A549 (cell line): ENCODE measurements at regions not wholly inside any gene's neighbourhood (a gene's known extent, or its start where the extent isn't known, plus 50 kb on each side); places are given as distances from the start of the nearest gene placed in this dataset.

Source experiments
- ATAC-seq, 2 experiments: fragments of 200-7000 bp in 1 of 2; fragments of >200 bp in 1 of 2; cut with Nextera tagmentation in 1 of 2; cut with Tn5 transposase in 1 of 2; 3 replicates each; pipeline versions ENCODE4 v1.8.0 to v1.9.1; 2018 to 2020; ENCODE audit warnings: mild to moderate bottlenecking in 1 of 2, moderate library complexity in 1 of 2
- CTCF ChIA-PET: fragments of 300-600 bp; sonication (Branson Sonifier 250); formaldehyde crosslinking; extraction: SDS; loops from one replicate; lab custom pipeline; 2021; ENCODE audit warnings: antibody characterized with exemption, inconsistent platforms; lab: Yijun Ruan, JAX
- POLR2A ChIA-PET: fragments of 350-600 bp; formaldehyde crosslinking; extraction: SDS; loops from one replicate; lab custom pipeline; 2021; ENCODE audit warnings: antibody characterized with exemption, inconsistent platforms; lab: Yijun Ruan, JAX
- DNase-seq, 2 experiments: peaks; one replicate each; pipeline versions ENCODE4 v3.0.0 to v3.0.0-alpha.2; 2011 to 2016; ENCODE audit warnings: low read depth in 1 of 2, low spot score in 1 of 2
- FAIRE-seq: peaks from 2 replicates; lab custom pipeline; 2011; peaks lifted over from hg19 to GRCh38; lab: Jason Lieb, UNC
- H3K27ac ChIP-seq, 2 experiments: fragments of >200 bp; sonication (Bioruptor Twin); formaldehyde crosslinking; 3 replicates each; pipeline ENCODE4 v1.5.1; 2016 to 2017
- H3K4me1 ChIP-seq: fragments of >200 bp; sonication (Bioruptor Twin); formaldehyde crosslinking; 3 replicates; pipeline ENCODE4 v1.6.1; 2016
- H3K4me2 ChIP-seq: fragments of >200 bp; sonication (Bioruptor Twin); formaldehyde crosslinking; 3 replicates; pipeline ENCODE4 v1.6.1; 2016
- H3K4me3 ChIP-seq: fragments of >200 bp; sonication (Bioruptor Twin); formaldehyde crosslinking; 3 replicates; pipeline ENCODE4 v1.5.1; 2016
- H3K9me3 ChIP-seq: fragments of >200 bp; sonication (Bioruptor Twin); formaldehyde crosslinking; 3 replicates; pipeline ENCODE4 v1.6.1; 2016
- BCL3 ChIP-seq: fragments of >200 bp; sonication (Bioruptor Twin); formaldehyde crosslinking; IDR thresholded peaks from 3 replicates; pipeline ENCODE4 v1.6.1; 2016
- BHLHE40 ChIP-seq: IDR thresholded peaks from 2 replicates; pipeline ENCODE4 v1.6.1; 2012; ENCODE audit warnings: low read depth, low read length, inconsistent platforms
- CBX2 ChIP-seq: fragments of 200-600 bp; sonication (generic); IDR thresholded peaks from 2 replicates; pipeline ENCODE4 v1.6.1; 2016; ENCODE audit warnings: low read depth, mild to moderate bottlenecking, borderline replicate concordance
- CHD4 ChIP-seq: fragments of 200-600 bp; sonication (generic); IDR thresholded peaks from 2 replicates; pipeline ENCODE4 v1.6.1; 2016; ENCODE audit warnings: antibody characterized with exemption, mild to moderate bottlenecking, borderline replicate concordance
- EHMT2 ChIP-seq: fragments of 200-600 bp; sonication (generic); IDR thresholded peaks from 2 replicates; pipeline ENCODE4 v1.6.1; 2016; ENCODE audit warnings: antibody characterized with exemption, low read depth, mild to moderate bottlenecking, moderate library complexity
- FOXS1 ChIP-seq: fragments of 250-450 bp; sonication (Bioruptor Pico); IDR thresholded peaks from 2 replicates; pipeline ENCODE4 v1.5.0; 2020; ENCODE audit warnings: mild to moderate bottlenecking, moderate library complexity
- HMGXB4 ChIP-seq: fragments of 250-450 bp; sonication (Bioruptor Pico); IDR thresholded peaks from 2 replicates; pipeline ENCODE4 v1.5.0; 2021; ENCODE audit warnings: mild to moderate bottlenecking, moderate library complexity, borderline replicate concordance
- HOXA7 ChIP-seq: fragments of 250-450 bp; sonication (Bioruptor Pico); IDR thresholded peaks from 2 replicates; pipeline ENCODE4 v1.5.0; 2020; ENCODE audit warnings: mild to moderate bottlenecking, moderate library complexity
- HOXB13 ChIP-seq: fragments of 250-450 bp; sonication (Bioruptor Pico); IDR thresholded peaks from 2 replicates; pipeline ENCODE4 v1.5.0; 2020; ENCODE audit warnings: low read depth, mild to moderate bottlenecking, moderate library complexity
- HOXB5 ChIP-seq: fragments of 250-450 bp; sonication (Bioruptor Pico); IDR thresholded peaks from 2 replicates; pipeline ENCODE4 v1.5.0; 2020; ENCODE audit warnings: mild to moderate bottlenecking, moderate library complexity
- JUNB ChIP-seq: fragments of >200 bp; sonication (Bioruptor Twin); formaldehyde crosslinking; IDR thresholded peaks from 2 replicates; pipeline ENCODE4 v1.6.1; 2016
- KDM5A ChIP-seq: fragments of 200-600 bp; sonication (generic); IDR thresholded peaks from 2 replicates; pipeline ENCODE4 v1.6.1; 2016; ENCODE audit warnings: antibody characterized with exemption, mild to moderate bottlenecking
- MAFK ChIP-seq: fragments of 450-650 bp; IDR thresholded peaks from 2 replicates; pipeline ENCODE4 v1.6.1; 2014; ENCODE audit not compliant: partially characterized antibody
- MYC ChIP-seq: IDR thresholded peaks from 2 replicates; pipeline ENCODE4 v1.6.1; 2012; ENCODE audit warnings: mild to moderate bottlenecking, inconsistent platforms, low read length, improper control_type of control experiment, borderline replicate concordance
- NPAS2 ChIP-seq: fragments of 250-450 bp; sonication (Bioruptor Pico); IDR thresholded peaks from 2 replicates; pipeline ENCODE4 v1.8.0; 2022; ENCODE audit warnings: mild to moderate bottlenecking, moderate library complexity, borderline replicate concordance
- NR3C1 ChIP-seq: fragments of >200 bp; sonication (Bioruptor Twin); formaldehyde crosslinking; IDR thresholded peaks from 3 replicates; pipeline ENCODE4 v1.6.1; 2017
- POLR2AphosphoS2 ChIP-seq: conservative IDR thresholded peaks from 2 replicates; pipeline ENCODE4 v1.6.1; 2012; ENCODE audit warnings: low read length, improper control_type of control experiment, inconsistent platforms
- RAD21 ChIP-seq, 2 experiments: fragments of >200 bp in 1 of 2; sonication (Bioruptor Twin) in 1 of 2; formaldehyde crosslinking in 1 of 2; IDR thresholded peaks in 1 of 2; conservative IDR thresholded peaks in 1 of 2; 2 replicates in 1 of 2; 3 replicates in 1 of 2; pipeline ENCODE4 v1.6.1; 2012 to 2018; ENCODE audit warnings: inconsistent platforms in 1 of 2
- RARB ChIP-seq: fragments of 250-450 bp; sonication (Bioruptor Pico); IDR thresholded peaks from 2 replicates; pipeline ENCODE4 v1.8.0; 2021; ENCODE audit warnings: mild to moderate bottlenecking, moderate library complexity
- RCOR1 ChIP-seq: fragments of 150-350 bp; IDR thresholded peaks from 2 replicates; pipeline ENCODE4 v1.6.1; 2014; ENCODE audit warnings: antibody characterized with exemption, low read length, low read depth
- REST ChIP-seq: fragments of 200-600 bp; sonication (generic); IDR thresholded peaks from 2 replicates; pipeline ENCODE4 v1.6.1; 2016; ENCODE audit warnings: antibody characterized with exemption, mild to moderate bottlenecking, moderate library complexity
- RFX5 ChIP-seq: fragments of 450-650 bp; IDR thresholded peaks from 2 replicates; pipeline ENCODE4 v1.7.1; 2014; ENCODE audit warnings: antibody characterized with exemption, mild to moderate bottlenecking, moderate library complexity
- SREBF2 ChIP-seq: fragments of 450-650 bp; IDR thresholded peaks from 2 replicates; pipeline ENCODE4 v1.6.1; 2014; ENCODE audit warnings: mild to moderate bottlenecking, moderate library complexity
- ZNF302 ChIP-seq: fragments of 250-450 bp; sonication (Bioruptor Pico); IDR thresholded peaks from 2 replicates; pipeline ENCODE4 v1.9.0; 2021; ENCODE audit warnings: inconsistent platforms, mild to moderate bottlenecking, moderate library complexity
- WGBS: methylation state at CpG from one replicate; pipeline ENCODE4 v1.1.6; 2017; ENCODE audit errors: missing lambda C conversion rate; 5-methylcytosine and 5-hydroxymethylcytosine counted together
- TF ChIP-seq, protein P1 (sequence below): fragments of >200 bp; sonication (Bioruptor Twin); formaldehyde crosslinking; IDR thresholded peaks from 3 replicates; pipeline ENCODE4 v1.5.1; 2016
- TF ChIP-seq, protein P2 (sequence below): fragments of 450-650 bp; IDR thresholded peaks from 2 replicates; pipeline ENCODE4 v1.6.1; 2014; ENCODE audit warnings: antibody characterized with exemption

GRCh38 chr4:38243388-38244053, 283.3 kb downstream of the PTTG2 start (continued):
- TF ChIP-seq MYC (no peak), HOXB5 (CRISPR knock-in tag) (no peak)

GRCh38 chr4:38254825-38255224, 294.6 kb downstream of the PTTG2 start:
- WGBS = 53% methylated on average over 1 of the region's 1 CpG
- no peak for ATAC-seq
- FAIRE-seq = no peak
- H3K4me1 ChIP-seq = no peaks in the 10 kb centered on the region
- ChIA-PET POLR2A (no interaction called here), CTCF (no interaction called here)
- TF ChIP-seq BHLHE40 (no peak), POLR2AphosphoS2 (no peak), HOXA7 (CRISPR knock-in tag) (no peak), NPAS2 (CRISPR knock-in tag) (no peak), FOXS1 (CRISPR knock-in tag) (no peak), EHMT2 (no peak), CBX2 (no peak), ZNF302 (CRISPR knock-in tag) (no peak), MAFK (no peak), JUNB (no peak)
- TF ChIP-seq, protein P1, sequence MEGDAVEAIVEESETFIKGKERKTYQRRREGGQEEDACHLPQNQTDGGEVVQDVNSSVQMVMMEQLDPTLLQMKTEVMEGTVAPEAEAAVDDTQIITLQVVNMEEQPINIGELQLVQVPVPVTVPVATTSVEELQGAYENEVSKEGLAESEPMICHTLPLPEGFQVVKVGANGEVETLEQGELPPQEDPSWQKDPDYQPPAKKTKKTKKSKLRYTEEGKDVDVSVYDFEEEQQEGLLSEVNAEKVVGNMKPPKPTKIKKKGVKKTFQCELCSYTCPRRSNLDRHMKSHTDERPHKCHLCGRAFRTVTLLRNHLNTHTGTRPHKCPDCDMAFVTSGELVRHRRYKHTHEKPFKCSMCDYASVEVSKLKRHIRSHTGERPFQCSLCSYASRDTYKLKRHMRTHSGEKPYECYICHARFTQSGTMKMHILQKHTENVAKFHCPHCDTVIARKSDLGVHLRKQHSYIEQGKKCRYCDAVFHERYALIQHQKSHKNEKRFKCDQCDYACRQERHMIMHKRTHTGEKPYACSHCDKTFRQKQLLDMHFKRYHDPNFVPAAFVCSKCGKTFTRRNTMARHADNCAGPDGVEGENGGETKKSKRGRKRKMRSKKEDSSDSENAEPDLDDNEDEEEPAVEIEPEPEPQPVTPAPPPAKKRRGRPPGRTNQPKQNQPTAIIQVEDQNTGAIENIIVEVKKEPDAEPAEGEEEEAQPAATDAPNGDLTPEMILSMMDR = no peak
- no peak overlapping the region for H3K4me2 ChIP-seq
- H3K4me3 ChIP-seq = no peak overlapping the region
- H3K9me3 ChIP-seq = peaks cover 4% of the 10 kb centered on the region; the same call in 1 of the 3 replicates
- DNase-seq = no peak
- no peak overlapping the region for H3K27ac ChIP-seq

GRCh38 chr4:38255572-38255971, 295.4 kb downstream of the PTTG2 start:
- no peak for ATAC-seq
- 50% methylated on average over 2 of the region's 2 CpGs for WGBS
- H3K27ac ChIP-seq = no peak overlapping the region
- no peak overlapping the region for H3K4me2 ChIP-seq
- DNase-seq = no peak
- peaks cover 3% of the 10 kb centered on the region; the same call in 1 of the 3 replicates for H3K9me3 ChIP-seq
- ChIA-PET POLR2A (no interaction called here), CTCF (no interaction called here)
- no peak for FAIRE-seq
- no peaks in the 10 kb centered on the region for H3K4me1 ChIP-seq
- H3K4me3 ChIP-seq = no peak overlapping the region
- no peak for TF ChIP-seq SREBF2
- TF ChIP-seq RFX5 = no peak
- no peak for TF ChIP-seq REST
- TF ChIP-seq HOXB5 (CRISPR knock-in tag) = no peak
- TF ChIP-seq HMGXB4 (CRISPR knock-in tag) = no peak
- no peak for TF ChIP-seq CHD4
- TF ChIP-seq RAD21 (conservative IDR thresholded peaks at IDR 0.05 in 1 of 2, IDR thresholded peaks at IDR 0.05 in 1 of 2) = no peak
- no peak for TF ChIP-seq HOXB13 (CRISPR knock-in tag)
- TF ChIP-seq POLR2AphosphoS2 = no peak
- no peak for TF ChIP-seq BCL3
- TF ChIP-seq RCOR1 = no peak
- no peak for TF ChIP-seq KDM5A
- TF ChIP-seq EHMT2 = no peak
- TF ChIP-seq NR3C1 = no peak
- no peak for TF ChIP-seq RARB (CRISPR knock-in tag)
- TF ChIP-seq, protein P2, sequence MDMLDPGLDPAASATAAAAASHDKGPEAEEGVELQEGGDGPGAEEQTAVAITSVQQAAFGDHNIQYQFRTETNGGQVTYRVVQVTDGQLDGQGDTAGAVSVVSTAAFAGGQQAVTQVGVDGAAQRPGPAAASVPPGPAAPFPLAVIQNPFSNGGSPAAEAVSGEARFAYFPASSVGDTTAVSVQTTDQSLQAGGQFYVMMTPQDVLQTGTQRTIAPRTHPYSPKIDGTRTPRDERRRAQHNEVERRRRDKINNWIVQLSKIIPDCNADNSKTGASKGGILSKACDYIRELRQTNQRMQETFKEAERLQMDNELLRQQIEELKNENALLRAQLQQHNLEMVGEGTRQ = no peak
